ENCODE measurements at regions not wholly inside any gene's neighbourhood (a gene's known extent, or its start where the extent isn't known, plus 50 kb on each side); places are given as distances from the start of the nearest gene placed in this dataset.

DNA sequence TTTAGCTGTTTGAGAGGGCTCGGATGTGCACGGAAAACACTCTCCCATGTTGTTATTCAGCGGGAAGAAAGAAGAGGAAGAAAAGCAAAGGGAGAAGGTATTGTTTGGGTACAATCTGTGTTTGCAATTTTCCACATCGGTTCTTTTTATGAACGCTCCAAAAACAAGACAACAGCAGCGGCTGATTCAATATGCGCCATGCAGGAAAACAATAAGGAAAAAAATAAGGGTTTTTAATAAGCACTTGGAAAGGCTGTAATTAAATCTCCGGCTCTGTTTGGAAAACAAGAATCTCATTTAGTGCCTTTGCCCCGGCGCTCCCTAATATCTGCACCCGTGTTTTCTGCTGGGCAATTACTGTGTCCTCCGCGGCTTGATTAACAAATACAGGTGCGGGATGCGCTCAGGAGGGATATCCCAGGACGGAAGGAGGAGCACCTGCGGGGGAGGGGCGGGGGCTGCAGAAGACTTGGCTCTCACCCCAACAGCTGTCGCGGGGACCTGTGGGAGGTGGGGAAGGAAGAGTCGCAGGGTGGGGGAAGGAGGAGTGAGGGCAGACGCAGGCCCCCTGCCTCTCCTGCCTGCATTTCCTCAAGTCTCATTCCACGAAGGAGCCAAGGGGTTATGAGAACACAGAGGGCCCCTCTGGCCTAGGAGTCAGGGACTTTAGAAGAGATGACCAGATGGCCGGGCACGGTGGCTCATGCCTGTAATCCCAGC lies 181.5 kb upstream of the PODXL start:
- CTCF ChIA-PET, result no interaction called here
- H3K18ac ChIP-seq (ENCODE audit: low read depth, low read length), result no peak overlapping the region
- no peak for TF ChIP-seq SMC3 (IDR thresholded peaks at IDR 0.05; ENCODE audit: low read depth, low read length)
- TF ChIP-seq BHLHE40 (IDR thresholded peaks at IDR 0.05; ENCODE audit: low read depth, low read length), result no peak
- TF ChIP-seq CHD1 (IDR thresholded peaks at IDR 0.05; ENCODE audit: low read depth, low read length), result no peak
- no peak for TF ChIP-seq RFX5 (IDR thresholded peaks at IDR 0.05; ENCODE audit: low read depth, low read length)
- TF ChIP-seq, protein P1, sequence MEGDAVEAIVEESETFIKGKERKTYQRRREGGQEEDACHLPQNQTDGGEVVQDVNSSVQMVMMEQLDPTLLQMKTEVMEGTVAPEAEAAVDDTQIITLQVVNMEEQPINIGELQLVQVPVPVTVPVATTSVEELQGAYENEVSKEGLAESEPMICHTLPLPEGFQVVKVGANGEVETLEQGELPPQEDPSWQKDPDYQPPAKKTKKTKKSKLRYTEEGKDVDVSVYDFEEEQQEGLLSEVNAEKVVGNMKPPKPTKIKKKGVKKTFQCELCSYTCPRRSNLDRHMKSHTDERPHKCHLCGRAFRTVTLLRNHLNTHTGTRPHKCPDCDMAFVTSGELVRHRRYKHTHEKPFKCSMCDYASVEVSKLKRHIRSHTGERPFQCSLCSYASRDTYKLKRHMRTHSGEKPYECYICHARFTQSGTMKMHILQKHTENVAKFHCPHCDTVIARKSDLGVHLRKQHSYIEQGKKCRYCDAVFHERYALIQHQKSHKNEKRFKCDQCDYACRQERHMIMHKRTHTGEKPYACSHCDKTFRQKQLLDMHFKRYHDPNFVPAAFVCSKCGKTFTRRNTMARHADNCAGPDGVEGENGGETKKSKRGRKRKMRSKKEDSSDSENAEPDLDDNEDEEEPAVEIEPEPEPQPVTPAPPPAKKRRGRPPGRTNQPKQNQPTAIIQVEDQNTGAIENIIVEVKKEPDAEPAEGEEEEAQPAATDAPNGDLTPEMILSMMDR (conservative IDR thresholded peaks at IDR 0.05; ENCODE audit: low read depth, low read length), result no peak
- TF ChIP-seq, protein P2, sequence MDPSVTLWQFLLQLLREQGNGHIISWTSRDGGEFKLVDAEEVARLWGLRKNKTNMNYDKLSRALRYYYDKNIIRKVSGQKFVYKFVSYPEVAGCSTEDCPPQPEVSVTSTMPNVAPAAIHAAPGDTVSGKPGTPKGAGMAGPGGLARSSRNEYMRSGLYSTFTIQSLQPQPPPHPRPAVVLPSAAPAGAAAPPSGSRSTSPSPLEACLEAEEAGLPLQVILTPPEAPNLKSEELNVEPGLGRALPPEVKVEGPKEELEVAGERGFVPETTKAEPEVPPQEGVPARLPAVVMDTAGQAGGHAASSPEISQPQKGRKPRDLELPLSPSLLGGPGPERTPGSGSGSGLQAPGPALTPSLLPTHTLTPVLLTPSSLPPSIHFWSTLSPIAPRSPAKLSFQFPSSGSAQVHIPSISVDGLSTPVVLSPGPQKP (IDR thresholded peaks at IDR 0.05; ENCODE audit: borderline replicate concordance, low read depth, low read length), result no peak
- no peak for TF ChIP-seq FOS (IDR thresholded peaks at IDR 0.05; ENCODE audit: low read depth, low read length)

More for the DNA sequence above, 181.5 kb upstream of the PODXL start:
- Histone ChIP-seq H3K36me3 (ENCODE audit: control insufficient read depth, insufficient read depth, low read length) (no peaks in the 10 kb centered on the region), H2AK5ac (ENCODE audit: low read depth, low read length) (no peak overlapping the region), H3K9me3 (ENCODE audit: control insufficient read depth, insufficient read depth, low read length) (no peaks in the 10 kb centered on the region), H3K27me3 (ENCODE audit: control insufficient read depth, insufficient read depth, low read length) (no peaks in the 10 kb centered on the region; the same call in 1 of the 2 replicates), H3K14ac (replicated peaks; ENCODE audit: low read depth, low read length) (no peak overlapping the region), H3K27ac (ENCODE audit: insufficient read depth, low read length) (no peak overlapping the region), H4K91ac (ENCODE audit: insufficient read depth, low read depth, low read length) (no peak overlapping the region), H4K8ac (ENCODE audit: low read depth in 2 of 2, low read length in 2 of 2) (no peak overlapping the region), H3K56ac (ENCODE audit: extremely low read depth, insufficient read depth, low read length) (no peak overlapping the region), H2AFZ (replicated peaks; ENCODE audit: low read length, poor library complexity) (no peak overlapping the region), H3K4me3 (ENCODE audit: insufficient read depth, low read depth, low read length) (no peak overlapping the region), H3K9ac (ENCODE audit: low read depth, low read length) (no peak overlapping the region), H2BK15ac (ENCODE audit: low read depth, low read length) (no peak overlapping the region), H3K23ac (ENCODE audit: low read depth, low read length) (no peak overlapping the region), H3K4ac (ENCODE audit: low read depth, low read length) (no peak overlapping the region), H4K5ac (ENCODE audit: low read depth, low read length) (no peak overlapping the region), H2BK120ac (ENCODE audit: low read depth, low read length) (no peak overlapping the region), H3K79me1 (ENCODE audit: low read depth in 1 of 2, low read length in 2 of 2) (no peaks in the 10 kb centered on the region), H4K20me1 (ENCODE audit: insufficient read depth, low read length) (no peaks in the 10 kb centered on the region), H2BK20ac (ENCODE audit: low read depth, low read length) (no peak overlapping the region), H2BK5ac (ENCODE audit: low read depth, low read length, poor library complexity, severe bottlenecking) (no peak overlapping the region), H3K4me2 (ENCODE audit: low read depth, low read length) (no peak overlapping the region), H2AK9ac (replicated peaks; ENCODE audit: low read depth, low read length, poor library complexity) (no peak overlapping the region), H3K9me1 (ENCODE audit: insufficient read depth, low read length) (no peaks in the 10 kb centered on the region), H3K4me1 (ENCODE audit: control insufficient read depth, insufficient read depth, low read length) (no peaks in the 10 kb centered on the region)
- WGBS, 2 experiments (ENCODE audit: extremely low coverage in 2 of 2, insufficient read length in 1 of 2), result 77% methylated on average over 8 of the region's 25 CpGs; no CpG with 5 or more reads in 1 of the 2 experiments
- intact Hi-C loops (cut with micrococcal nuclease), result no loop called here
- POLR2A ChIA-PET (ENCODE audit: unreplicated experiment), result no interaction called here
- no TSS peak for BruUV-seq (replicated peaks)
- in situ Hi-C loops (cut with MboI; ENCODE audit: low sequenced_read_pairs), result no loop called here
- dilution Hi-C loops (cut with HindIII; ENCODE audit: low sequenced_read_pairs, unreplicated experiment), result no loop called here
- DNase-seq (no peak), ATAC-seq (ENCODE audit: low read depth) (no peak)

Measured in IMR-90 (cell line).